NCI-H2107 (cell line): ENCODE measurements at regions not wholly inside any gene's neighbourhood (a gene's known extent, or its start where the extent isn't known, plus 50 kb on each side); places are given as distances from the start of the nearest gene placed in this dataset.
"Not testable (repeated sequence)": the region's sequence is repeated elsewhere in the genome, so short reads cannot be mapped to it uniquely, and the experiment has no call there.

Experiments used
- DNase-seq: peaks from one replicate; lab custom pipeline; 2025; lab: John Stamatoyannopoulos, UW

DNA sequence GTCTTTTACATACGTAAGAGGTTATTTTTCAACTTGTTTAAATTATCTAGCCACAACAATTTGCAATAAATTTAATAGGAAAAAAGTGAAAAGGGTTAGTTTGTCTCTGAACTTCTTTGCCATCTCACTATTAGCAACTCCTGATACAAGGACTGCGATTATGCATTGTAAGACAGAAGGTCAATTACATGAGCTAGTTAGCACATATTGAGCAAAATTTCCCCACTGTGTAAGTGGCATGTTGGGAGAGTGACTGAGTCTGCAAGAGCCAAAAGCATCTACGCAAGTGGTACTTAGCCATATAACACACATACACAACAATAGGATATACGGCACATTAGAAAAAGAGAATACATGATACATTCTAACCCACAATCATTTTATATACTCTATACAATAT is 927.2 kb downstream of the STPG2 start:
- no peak for DNase-seq

DNA sequence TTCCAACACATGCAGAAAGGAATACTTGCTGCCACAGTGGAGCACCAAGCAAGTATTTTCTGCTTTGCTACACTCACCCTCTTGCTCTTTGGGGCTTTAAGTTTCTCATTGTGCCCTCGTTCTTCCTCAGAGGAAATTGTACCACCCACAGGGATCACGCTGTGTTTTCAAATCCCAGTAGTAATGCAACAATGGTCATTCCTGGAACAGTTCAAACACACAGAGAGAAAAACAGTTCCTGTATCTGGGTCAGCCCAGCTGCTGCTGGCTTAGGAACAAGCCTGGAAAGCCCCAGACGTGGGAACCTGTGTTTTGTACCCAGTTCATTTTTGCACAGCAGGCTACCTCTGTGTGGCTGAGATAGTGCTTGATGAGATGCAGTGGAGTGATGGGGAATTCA is 907.8 kb downstream of the STPG2 start:
- no peak for DNase-seq

DNA sequence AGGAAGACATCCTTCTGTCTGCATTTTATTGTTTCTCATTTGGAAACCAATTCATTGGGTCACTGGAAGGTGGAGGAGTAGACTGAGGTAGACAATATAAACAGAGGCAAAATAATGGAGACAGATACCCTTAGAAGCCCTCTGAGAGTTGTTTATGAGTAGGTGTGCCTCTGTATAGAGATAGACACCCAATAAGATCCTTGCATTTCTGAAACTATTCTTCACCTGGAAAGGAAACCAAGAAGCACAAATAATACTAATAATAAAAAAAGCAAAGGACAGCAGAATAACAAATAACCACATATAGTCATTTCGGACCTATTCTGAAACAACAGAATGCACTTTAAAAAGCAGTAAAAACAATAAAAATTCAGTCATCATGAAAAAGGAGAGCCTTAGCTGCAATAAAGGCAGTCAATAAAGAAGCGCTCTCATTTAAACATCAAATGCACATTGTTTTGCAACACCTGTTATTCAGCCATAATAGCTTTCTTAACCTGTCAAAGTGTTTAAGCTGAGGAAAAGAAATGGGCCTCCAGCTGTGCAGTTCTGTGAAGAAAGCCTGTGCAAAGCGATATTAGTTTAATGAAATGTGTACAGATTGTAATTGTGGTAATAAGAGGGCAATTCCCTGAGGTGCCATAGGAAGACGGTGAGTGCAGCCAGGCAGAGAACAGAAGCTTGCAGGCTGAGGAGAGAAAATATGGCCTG is 904.2 kb downstream of the STPG2 start:
- peak; percentile 43 for DNase-seq

DNA sequence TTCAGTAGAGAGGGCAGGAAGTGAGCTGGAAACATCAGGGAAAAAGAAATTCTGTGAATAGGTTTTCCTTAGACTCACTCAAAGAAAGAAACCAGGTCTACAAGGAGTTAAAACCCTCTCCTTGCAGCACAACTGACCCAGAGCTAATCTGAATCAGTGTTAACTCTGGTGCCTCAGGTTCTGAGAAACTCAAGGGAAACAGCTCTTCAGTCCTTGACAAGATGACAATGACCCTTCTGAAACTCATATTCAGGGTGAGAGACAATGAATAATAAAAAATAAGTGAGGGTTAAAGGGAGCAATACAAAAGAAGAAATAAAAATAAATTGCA is 903.6 kb downstream of the STPG2 start:
- no peak for DNase-seq

DNA sequence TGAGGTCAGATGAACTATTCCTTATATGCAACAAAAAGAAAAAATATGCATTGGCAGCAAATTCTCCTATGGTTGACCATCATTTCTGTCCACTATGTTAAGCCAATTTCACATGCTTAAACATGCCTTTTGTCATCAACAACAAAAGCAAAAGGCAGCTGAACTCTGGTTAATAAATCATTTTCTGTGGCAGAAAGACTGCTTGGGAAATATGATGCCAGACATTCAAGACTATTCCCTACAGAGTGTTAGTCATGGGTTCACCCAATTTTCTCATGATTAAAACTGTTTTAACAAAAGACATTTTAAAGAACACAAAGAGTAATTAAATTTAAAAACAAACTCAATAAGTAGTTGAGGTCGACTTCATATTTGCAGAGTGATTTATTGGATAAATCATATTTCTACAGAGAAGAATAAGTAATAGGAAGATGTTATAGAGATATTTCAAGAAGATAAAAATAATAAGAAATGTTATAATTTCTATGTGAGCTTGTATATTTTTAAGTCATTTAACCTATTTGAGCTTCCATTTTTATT is 890.6 kb downstream of the STPG2 start:
- no peak for DNase-seq

DNA sequence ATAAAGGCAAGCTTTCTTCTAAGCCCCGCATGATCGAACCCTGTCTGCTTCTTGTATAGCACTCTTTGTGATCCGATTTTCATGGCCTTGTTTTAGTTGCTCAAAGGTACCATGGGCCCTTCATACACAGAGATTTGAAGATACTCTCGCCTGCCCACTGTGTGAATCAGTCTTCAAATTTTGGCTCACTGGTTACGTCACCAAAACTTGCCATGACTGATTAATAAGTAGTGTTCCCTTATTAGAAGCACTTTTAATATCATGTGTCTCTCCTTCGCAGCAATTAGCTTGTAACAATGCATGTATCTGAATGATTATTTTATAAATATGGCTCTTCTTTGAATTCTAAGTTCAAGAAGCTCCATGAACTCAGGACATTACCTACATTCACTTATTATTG is 880.5 kb downstream of the STPG2 start:
- DNase-seq, result no peak

DNA sequence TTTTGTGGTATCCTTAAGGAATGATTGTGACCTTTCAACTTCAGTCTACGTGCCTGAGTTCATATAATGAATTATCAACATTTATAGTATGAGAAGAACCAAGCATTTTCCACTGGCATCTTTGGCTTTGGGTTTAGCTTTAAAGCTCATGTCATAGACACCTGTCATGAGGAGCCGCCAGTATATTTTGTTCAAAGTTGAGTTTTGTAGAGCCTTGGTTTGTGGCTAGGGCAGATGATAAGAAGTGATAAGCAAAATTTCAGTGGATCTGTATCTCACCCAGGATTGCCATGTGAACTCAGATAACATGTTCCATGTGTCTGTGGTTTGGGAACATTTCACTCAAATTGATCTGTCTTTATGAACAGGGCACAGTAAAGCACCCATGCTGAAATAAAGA is 873.2 kb downstream of the STPG2 start:
- no peak for DNase-seq

DNA sequence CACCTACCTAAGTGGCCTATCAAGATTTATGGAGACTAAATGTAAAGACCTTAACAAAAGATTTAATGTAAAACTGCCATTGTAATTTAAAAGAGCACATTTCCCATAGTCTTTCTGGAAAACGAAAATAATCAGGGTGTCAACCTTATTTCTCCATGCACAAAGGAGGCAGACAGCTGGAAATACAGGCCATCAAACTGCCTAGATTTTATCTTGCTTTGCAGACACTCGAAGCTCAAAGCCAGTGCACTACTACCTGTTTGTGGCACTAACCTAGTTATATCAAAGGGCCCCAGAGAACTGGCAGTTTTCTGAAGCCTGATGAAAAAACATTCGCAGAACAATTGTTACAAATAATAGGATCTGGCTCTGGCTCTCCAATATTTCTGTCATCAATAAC is 863.9 kb downstream of the STPG2 start:
- DNase-seq, result no peak

DNA sequence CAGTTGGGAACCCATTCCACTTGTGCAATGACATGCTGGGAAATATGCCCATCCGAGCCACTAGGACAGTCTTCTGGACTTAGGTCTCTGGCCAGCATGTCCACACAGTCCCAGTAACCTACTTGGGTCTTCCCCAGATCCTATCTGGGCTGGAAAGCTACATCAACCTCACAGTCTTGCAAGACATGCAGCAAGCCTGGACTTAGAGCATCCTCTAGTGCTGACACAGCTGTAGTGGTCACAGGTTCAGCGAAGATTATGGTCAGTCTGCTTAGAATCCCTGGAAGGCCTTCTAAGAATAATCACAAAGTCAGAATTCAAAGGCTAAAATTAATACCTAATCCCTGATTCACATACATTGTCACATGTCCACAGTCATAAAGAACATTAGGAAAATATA is 842.7 kb downstream of the STPG2 start:
- no peak for DNase-seq

DNA sequence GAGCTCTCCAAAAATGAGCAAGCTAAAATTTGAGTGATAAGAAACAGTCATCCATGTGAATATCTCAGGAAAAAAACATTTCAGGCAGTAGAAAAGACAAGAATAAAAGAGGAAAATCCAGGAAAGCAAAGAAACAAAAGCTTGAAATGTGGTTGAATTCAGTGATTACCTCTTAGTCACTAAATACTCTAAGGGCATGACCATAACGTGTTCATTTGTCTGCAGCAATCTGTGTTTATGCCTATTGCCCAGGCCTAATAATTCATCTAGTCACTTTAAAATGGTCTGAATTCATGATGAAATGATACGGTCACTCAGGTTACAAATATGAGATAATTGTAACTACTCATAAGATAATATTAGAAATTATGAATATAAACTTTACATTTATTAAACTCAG is 837.9 kb downstream of the STPG2 start:
- no peak for DNase-seq

DNA sequence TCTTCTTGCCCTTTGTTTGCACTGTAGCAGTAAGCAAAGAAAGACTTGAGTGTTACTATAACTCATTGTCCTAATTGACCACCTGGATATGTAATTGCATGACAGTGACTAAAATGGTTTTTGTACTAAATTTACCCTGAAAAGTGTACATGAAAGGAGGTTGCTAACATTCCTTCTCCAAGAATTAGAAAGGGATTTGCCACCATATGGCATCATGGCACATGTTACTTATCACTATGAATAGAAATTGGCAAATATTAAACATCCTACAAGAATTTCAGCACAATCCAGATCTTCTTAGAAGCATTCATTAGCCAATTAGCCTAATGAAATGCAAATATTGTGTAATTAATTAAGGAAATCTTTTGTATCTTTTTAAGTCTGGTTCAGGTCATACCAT is 834.2 kb downstream of the STPG2 start:
- DNase-seq, result no peak

DNA sequence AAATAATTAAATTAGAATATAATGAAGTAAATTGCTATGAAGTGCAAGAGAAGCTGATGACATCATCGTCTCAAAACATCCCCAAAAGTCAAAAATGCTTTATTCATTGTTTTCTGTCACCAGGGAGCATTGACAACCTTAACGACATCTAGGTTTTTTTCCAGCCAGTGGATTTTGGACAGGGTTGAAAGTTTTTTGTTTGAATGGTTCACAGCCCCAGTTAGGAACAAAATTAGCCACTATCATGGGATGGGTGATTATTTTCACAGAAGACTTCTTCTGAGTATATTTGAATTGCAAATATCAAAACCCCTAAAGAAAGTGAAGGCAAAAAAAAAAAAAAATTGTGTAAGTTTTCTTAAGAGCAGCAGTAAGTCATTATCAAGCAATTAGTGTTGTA is 826.1 kb downstream of the STPG2 start:
- no peak for DNase-seq

DNA sequence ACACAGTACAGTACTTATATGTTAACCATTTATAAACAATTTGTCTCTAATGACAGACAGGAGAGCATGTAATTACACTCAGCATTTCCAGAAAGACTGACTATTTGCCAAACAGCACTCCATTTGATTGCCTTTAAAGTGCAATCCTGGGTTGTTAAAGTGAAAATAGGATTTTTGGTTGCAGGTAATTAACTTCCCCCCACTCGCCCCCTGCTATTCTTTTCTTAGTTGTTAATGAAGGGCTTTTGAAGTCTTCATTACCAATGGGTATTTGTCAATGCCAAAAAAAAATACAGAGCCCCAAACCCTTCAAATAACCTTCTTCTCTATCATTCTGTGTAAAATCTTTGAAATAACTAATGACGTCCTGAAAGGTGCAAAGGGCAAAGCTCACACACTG is 825.6 kb downstream of the STPG2 start:
- DNase-seq, result no peak

DNA sequence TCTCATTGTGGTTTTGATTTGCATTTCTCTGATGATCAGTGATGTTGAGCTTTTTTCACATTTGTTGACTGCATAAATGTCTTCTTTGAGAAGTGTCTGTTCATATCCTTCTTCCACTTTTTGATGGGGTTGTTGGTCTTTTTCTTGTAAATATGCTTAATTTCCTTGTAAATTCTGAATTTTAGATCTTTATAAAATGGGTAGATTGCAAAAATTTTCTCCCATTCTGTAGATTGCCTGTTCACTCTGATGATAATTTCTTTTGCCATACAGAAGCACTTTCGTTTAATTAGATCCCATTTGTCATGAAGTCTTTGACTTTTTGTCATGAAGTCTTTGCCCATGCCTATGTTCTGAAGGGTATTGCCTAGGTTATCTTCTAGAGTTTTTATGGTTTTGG is 817.5 kb downstream of the STPG2 start:
- not testable (repeated sequence) for DNase-seq

DNA sequence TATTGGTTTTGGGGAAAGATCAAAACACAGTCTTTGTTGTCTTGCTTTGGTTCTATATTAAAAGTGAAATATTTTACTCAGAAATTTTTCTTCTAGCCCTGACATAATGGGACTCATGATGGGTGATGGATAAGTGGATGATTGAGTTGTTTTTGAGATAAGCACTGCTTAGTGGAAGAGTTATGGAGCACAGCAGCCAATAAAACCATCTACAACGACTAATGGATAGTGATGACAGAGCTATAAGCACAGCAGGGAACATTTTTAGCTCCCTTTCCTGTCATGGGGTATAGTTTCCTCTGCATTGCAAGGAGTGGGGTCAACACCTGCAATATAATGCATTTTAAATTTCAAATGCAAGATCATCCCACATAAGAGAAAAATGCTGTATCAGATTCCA is 812.4 kb downstream of the STPG2 start:
- no peak for DNase-seq

DNA sequence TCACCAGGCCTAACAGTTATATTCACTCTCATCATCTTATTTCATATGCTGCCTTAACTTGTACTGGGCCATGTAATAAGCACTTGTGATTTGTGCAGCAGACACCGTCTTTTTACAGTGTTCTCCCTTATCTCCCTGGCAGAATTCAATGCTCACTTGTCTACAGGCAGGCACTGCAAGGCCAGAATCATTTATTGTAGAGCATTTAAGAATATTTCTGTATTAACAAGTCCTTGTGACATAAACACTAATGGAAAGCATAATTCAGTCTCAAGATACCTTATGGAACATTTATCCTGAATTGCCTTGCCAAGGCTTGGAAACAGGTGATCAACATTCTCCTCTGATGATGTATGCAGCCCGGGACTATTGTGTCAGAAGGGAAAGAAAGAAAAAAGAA is 808.9 kb downstream of the STPG2 start:
- DNase-seq, result no peak

DNA sequence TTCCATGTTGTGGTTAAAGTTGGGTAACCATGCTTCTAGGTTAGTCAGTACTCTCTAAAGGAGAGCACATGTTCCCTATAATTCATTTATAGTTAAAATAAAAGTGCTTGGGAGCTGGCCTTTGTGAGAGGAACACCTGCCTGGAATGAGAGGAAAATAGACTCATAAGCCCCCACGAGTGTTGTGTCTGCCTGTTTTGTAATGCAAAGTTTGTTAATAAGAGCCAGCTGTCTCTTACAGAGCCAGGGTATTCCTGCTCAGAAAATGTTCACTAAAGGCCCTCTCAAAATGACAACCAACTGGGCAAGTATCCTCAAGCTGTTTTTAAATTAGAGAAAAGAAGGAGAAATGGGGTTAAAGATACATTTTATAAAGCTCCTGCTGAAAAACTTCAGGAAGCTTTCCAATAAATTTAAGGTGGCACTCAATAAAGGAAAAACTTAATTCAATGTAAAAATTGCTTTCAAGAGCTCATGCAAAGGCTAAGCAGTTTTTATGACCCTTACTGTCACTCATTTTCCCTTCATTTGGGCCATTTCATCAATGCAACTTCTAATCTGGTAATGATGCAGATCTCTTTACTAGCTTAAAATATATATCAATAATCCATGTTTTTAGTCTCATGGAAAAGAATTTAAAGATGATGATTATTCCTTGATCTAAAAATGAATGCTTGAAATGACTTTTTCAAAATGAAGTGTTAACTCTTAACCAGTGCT is 793.6 kb downstream of the STPG2 start:
- no peak for DNase-seq

DNA sequence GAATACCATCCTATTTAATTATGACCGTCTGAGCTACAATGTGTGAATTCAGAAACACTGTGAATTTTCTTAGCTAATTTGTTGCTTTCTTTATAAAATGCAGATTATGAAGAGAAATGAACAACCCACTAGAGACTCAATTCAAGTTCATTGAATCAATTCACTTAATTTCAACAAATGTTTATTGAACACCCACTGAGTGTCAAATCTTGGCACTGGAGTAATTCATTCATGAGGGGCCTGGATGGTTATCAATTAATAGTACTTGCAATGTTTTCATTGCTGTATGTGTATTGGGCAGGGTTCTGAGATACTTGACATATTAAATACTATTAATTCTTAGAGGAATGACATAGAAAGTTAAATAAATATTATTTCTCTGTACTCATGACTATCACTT is 789.4 kb downstream of the STPG2 start:
- no peak for DNase-seq

DNA sequence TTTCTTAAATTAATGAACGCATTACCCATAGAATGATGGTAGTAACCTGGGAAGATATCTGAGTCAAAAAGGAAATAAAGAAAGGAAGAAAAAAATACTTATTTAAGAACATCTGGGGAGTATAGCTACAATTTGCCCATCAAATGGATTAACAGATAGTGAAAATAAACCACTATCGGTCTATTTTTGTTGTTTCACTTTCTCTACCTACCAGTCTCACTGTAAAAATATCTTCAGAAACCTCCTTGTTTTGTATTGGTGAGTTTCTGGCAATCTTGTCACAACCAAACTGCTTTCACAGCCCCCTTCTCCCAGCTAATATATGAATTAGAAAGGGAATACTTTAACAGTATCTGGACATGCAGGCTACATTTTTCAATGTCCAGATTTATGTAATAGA is 783.5 kb downstream of the STPG2 start:
- no peak for DNase-seq

DNA sequence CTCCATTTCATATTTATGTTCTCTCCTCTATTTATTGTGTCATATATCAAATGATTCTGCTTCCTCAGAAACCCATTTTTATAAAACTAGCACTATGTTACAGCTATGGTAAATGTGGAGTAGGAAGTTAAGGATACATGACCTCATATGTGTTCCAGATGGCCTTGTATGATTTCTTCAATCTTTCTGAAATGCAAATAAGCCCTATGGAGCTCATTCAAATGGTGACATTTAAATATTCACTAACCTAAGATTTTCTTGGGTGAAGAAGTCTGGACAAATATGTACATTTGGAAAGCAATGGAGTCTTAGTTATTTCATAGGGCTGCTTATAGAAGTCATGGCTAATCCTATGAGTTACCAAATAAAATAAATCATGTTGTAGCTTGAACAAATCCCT is 782.5 kb downstream of the STPG2 start:
- DNase-seq, result no peak

DNA sequence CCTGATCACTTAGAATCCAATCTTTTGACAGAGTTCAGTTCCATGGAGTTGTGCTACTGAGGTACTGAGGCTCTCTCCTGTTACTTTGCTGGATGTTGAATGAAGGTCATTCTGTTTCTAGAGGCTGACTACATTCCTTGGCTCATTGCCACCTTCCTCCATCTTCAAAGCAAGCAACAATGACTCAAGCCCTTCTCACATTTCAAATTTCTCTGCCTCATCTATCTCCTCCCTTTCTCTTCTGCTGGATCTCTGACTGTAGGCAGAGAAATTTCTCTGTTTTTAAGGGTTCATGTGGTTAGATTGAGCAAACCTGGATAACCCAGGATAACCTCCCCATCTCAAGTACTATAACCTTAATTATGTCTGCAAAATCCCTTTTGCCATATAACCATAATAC is 775.4 kb downstream of the STPG2 start:
- DNase-seq, result peak; percentile 0

DNA sequence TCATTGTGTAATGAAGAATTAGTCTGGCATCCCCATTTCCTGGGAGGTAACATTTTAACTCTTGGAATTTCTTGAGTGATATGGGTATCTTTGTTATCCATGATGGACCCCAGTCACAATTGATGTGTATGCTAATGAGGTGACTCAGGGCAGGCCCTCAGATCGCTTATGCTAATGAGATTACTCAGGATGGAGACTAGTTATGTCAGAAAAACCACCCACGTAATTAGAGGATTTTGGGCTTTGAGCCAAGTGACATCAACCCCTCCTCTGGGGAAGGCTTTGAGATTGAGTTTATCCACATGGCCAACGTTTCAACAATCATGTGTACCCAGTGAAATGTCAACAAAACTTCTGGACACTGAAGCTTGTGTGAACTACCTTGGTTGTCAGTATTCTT is 772.7 kb downstream of the STPG2 start:
- DNase-seq, result no peak

DNA sequence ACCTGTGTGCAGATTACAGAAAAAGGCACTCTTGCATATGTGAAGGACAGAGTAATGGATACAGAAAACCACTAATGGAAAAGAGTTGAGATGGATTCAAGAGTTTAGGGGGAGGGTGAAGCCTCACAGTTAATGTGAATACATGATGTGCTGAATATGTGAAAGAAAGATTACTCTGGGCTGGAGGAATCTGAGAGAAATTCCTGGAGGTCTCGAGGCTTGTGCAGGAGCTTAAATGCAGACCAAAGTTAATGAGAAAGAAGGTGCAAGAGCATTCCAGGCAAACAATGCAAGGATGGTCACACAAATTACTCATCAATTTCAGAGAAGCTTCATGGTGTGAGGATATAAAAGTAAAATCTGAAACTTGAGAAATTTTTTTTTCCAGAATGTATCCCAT is 768.8 kb downstream of the STPG2 start:
- no peak for DNase-seq

DNA sequence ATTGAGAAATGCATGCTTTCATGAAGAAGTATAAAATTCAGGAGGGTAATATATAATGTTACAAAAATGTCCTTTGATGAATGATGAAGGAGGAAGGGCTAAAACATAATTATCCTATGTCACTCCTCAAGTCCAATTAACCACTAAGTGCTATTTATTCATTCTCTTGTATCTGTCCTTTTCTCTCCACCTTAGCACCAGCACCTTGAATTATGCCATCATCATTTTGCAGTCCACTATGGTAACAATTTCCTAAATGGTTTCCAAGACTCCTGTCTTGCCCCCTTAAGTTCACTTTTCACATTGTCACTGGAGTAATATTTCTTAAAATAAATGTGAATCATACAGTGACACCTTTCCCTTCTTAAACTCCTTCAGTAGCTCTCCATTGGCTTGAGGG is 756.3 kb downstream of the STPG2 start:
- no peak for DNase-seq
